ENCODE measurements at regions not wholly inside any gene's neighbourhood (a gene's known extent, or its start where the extent isn't known, plus 50 kb on each side); places are given as distances from the start of the nearest gene placed in this dataset.

GRCh38 chr20:48163505-48163904 lies 378.2 kb upstream of the SULF2 start:
- TF ChIP-seq FOXK2 (IDR thresholded peaks at IDR 0.05) (no peak), NFRKB (IDR thresholded peaks at IDR 0.05) (no peak), ZNF384 (IDR thresholded peaks at IDR 0.05) (no peak), LEF1 (IDR thresholded peaks at IDR 0.05; ENCODE audit: borderline replicate concordance) (no peak), L3MBTL2 (conservative IDR thresholded peaks at IDR 0.05) (no peak), CTBP1 (IDR thresholded peaks at IDR 0.05; ENCODE audit: borderline replicate concordance) (no peak), TARDBP (IDR thresholded peaks at IDR 0.05) (no peak), FOXA1 (IDR thresholded peaks at IDR 0.05) (no peak), FOXM1 (IDR thresholded peaks at IDR 0.05; ENCODE audit: borderline replicate concordance) (no peak), PKNOX1 (IDR thresholded peaks at IDR 0.05) (no peak), ARNT (IDR thresholded peaks at IDR 0.05) (no peak), SP1 (IDR thresholded peaks at IDR 0.05) (no peak)
- DNase-seq (ENCODE audit: extremely low spot score) = no peak
- CTCF ChIA-PET = no interaction called here

DNA sequence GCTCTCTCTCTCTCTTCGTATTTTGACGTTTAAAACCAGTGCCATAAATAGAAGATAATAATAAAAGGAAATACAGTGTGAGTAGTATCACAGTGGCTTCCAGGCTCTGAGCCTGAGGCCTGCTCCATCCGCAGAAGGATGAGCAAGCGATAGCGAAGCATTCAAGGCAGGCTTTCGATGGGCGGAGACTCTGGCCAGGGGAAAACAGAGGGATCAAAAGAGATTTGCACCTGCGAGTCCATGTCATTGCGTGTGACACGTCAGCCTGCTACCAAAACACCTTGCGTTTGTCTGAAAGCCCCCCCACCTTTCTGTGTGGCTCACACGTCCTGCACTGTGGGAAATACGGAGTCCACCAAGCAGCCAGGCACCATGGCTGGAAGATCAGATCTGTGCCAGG lies 377.3 kb upstream of the SULF2 start:
- TF ChIP-seq L3MBTL2 (conservative IDR thresholded peaks at IDR 0.05) (no peak), ELF4 (IDR thresholded peaks at IDR 0.05) (no peak), HDGF (IDR thresholded peaks at IDR 0.05; ENCODE audit: borderline replicate concordance) (no peak), CTBP1 (IDR thresholded peaks at IDR 0.05; ENCODE audit: borderline replicate concordance) (no peak), ARNT (IDR thresholded peaks at IDR 0.05) (no peak), SP1 (IDR thresholded peaks at IDR 0.05) (no peak), FOXA1 (IDR thresholded peaks at IDR 0.05) (no peak), NFRKB (IDR thresholded peaks at IDR 0.05) (no peak), BHLHE40 (IDR thresholded peaks at IDR 0.05; ENCODE audit: borderline replicate concordance) (no peak), ZNF384 (IDR thresholded peaks at IDR 0.05) (no peak), PKNOX1 (IDR thresholded peaks at IDR 0.05) (no peak)
- ChIA-PET CTCF (no interaction called here), POLR2A (no interaction called here)
- DNase-seq (ENCODE audit: extremely low spot score) = no peak

More at GRCh38 chr20:48163505-48163904, 378.2 kb upstream of the SULF2 start:
- POLR2A ChIA-PET = no interaction called here

DNA sequence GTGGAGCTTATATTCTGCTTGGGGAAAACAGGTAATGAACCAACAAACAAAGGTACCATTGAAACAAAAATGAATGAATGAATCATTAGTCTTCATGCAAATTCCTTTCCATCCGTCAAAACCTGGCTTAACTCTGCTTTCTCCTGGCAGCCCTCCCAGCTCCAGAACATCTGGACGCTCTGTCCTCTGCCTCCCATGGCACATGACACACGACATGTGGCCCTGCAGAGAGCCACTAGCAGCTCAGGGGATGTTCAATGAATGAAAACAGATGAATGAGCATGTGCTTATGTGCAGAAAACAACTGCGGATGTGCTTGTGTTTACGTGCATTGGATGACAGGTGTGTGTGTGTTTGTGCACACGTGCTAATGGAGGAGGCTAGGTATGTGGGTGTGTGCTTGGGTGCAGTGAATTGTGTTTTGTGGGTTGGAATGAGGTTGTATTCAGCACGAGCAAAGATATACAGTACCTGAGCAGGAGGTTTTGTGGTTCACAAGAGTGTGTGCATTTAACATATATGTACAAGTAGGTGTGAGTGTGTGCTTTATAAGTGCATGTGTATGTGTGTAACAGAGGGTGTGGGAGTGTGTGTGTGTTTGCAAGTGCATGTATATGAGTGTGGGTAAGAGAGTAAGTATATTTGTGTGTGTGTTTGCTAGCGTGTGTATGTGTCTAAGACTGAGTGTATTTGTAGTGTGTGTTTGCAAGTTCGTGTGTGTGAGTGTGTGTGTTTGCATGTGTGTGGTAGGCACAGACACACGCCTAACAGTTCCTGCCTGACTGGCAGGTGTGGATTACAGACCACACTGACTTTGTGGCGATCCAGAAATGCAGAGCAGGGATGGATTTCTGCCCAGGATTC lies 374.1 kb upstream of the SULF2 start:
- TF ChIP-seq FOXM1 (IDR thresholded peaks at IDR 0.05; ENCODE audit: borderline replicate concordance) (no peak), ZNF384 (IDR thresholded peaks at IDR 0.05) (no peak), FOXK2 (IDR thresholded peaks at IDR 0.05) (no peak), NFRKB (IDR thresholded peaks at IDR 0.05) (no peak), ARNT (IDR thresholded peaks at IDR 0.05) (no peak), HDGF (IDR thresholded peaks at IDR 0.05; ENCODE audit: borderline replicate concordance) (no peak), PKNOX1 (IDR thresholded peaks at IDR 0.05) (no peak), BHLHE40 (IDR thresholded peaks at IDR 0.05; ENCODE audit: borderline replicate concordance) (no peak), SP1 (IDR thresholded peaks at IDR 0.05) (no peak), FOXA1 (IDR thresholded peaks at IDR 0.05) (no peak), SUZ12 (IDR thresholded peaks at IDR 0.05) (no peak), L3MBTL2 (conservative IDR thresholded peaks at IDR 0.05) (no peak), LEF1 (IDR thresholded peaks at IDR 0.05; ENCODE audit: borderline replicate concordance) (no peak), CTBP1 (IDR thresholded peaks at IDR 0.05; ENCODE audit: borderline replicate concordance) (no peak), TARDBP (IDR thresholded peaks at IDR 0.05) (no peak), ELF4 (IDR thresholded peaks at IDR 0.05) (no peak)
- DNase-seq (ENCODE audit: extremely low spot score) = no peak
- ChIA-PET POLR2A (no interaction called here), CTCF (no interaction called here)

- DNase-seq (ENCODE audit: extremely low spot score) = no peak
- TF ChIP-seq BHLHE40 (IDR thresholded peaks at IDR 0.05; ENCODE audit: borderline replicate concordance) (no peak), HDGF (IDR thresholded peaks at IDR 0.05; ENCODE audit: borderline replicate concordance) (no peak), FOXK2 (IDR thresholded peaks at IDR 0.05) (no peak), FOXA1 (IDR thresholded peaks at IDR 0.05) (no peak), SUZ12 (IDR thresholded peaks at IDR 0.05) (no peak), TARDBP (IDR thresholded peaks at IDR 0.05) (no peak), LEF1 (IDR thresholded peaks at IDR 0.05; ENCODE audit: borderline replicate concordance) (no peak), PKNOX1 (IDR thresholded peaks at IDR 0.05) (no peak), SP1 (IDR thresholded peaks at IDR 0.05) (no peak), ARNT (IDR thresholded peaks at IDR 0.05) (no peak), CTBP1 (IDR thresholded peaks at IDR 0.05; ENCODE audit: borderline replicate concordance) (no peak), L3MBTL2 (conservative IDR thresholded peaks at IDR 0.05) (no peak), NFRKB (IDR thresholded peaks at IDR 0.05) (no peak), ELF4 (IDR thresholded peaks at IDR 0.05) (no peak)
- POLR2A ChIA-PET = no interaction called here
- CTCF ChIA-PET = no interaction called here
Measured at GRCh38 chr20:48158014-48158413, 372.7 kb upstream of the SULF2 start.

DNA sequence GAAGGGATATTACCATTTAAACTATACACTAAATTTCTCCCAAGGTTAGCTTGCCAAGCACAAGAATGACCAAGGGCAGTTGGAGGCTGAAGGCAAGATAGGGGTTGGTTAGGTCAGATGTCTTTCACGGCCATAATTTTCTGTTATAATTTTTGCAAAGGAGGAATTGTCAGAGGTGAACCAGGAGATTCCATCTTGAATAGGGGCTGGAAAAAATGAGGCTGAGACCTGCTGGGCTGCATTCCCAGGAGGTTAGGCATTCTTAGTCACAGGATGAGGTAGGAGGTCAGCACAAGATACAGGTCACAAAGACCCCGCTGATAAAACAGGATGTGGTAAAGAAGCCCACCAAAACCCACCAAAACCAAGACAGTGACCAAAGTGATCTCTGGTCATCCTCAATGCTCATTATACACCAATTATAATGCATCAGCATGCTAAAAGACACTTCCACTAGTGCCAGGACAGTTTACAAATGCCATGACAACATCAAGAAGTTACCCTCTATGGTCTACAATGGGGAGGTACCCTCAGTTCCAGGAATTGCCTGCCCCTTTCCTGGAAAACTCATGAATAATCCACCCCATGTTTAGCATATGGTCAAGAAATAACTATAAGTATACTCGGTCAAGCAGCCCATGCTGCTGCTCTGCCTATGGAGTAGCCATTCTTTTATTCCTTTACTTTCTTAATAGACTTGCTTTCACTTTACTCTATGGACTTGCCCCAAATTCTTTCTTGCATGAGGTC lies 371.8 kb upstream of the SULF2 start:
- ChIA-PET POLR2A (no interaction called here), CTCF (no interaction called here)
- TF ChIP-seq ARNT (IDR thresholded peaks at IDR 0.05) (no peak), FOXK2 (IDR thresholded peaks at IDR 0.05) (no peak), PKNOX1 (IDR thresholded peaks at IDR 0.05) (no peak), BHLHE40 (IDR thresholded peaks at IDR 0.05; ENCODE audit: borderline replicate concordance) (no peak), ZNF384 (IDR thresholded peaks at IDR 0.05) (no peak), CTBP1 (IDR thresholded peaks at IDR 0.05; ENCODE audit: borderline replicate concordance) (no peak), TARDBP (IDR thresholded peaks at IDR 0.05) (no peak), ELF4 (IDR thresholded peaks at IDR 0.05) (no peak), L3MBTL2 (conservative IDR thresholded peaks at IDR 0.05) (no peak), NFRKB (IDR thresholded peaks at IDR 0.05) (no peak), HDGF (IDR thresholded peaks at IDR 0.05; ENCODE audit: borderline replicate concordance) (no peak)
- no peak for DNase-seq (ENCODE audit: extremely low spot score)

Data from HEK293T (cell line).